Gastrocnemius medialis (tissue), 4 donors: ENCODE measurements at regions not wholly inside any gene's neighbourhood (a gene's known extent, or its start where the extent isn't known, plus 50 kb on each side); places are given as distances from the start of the nearest gene placed in this dataset.

Source experiments
- CTCF ChIP-seq, 5 experiments: fragments of 450-650 bp in 3 of 5; fragments of 200-600 bp in 2 of 5; sonication (generic) in 2 of 5; IDR thresholded peaks in 4 of 5; conservative IDR thresholded peaks in 1 of 5; 1 replicate in 4 of 5; 2 replicates in 1 of 5; pipeline ENCODE4 v1.5.1; 2016 to 2019; ENCODE audit warnings: antibody characterized with exemption in 5 of 5, mild to moderate bottlenecking in 3 of 5, moderate library complexity in 3 of 5
- POLR2A ChIP-seq, 2 donors: fragments of 450-650 bp; IDR thresholded peaks; one replicate each; pipeline ENCODE4 v1.6.1; 2017; ENCODE audit warnings: antibody characterized with exemption in 2 of 2, mild to moderate bottlenecking in 2 of 2, moderate library complexity in 2 of 2

- TF ChIP-seq CTCF (IDR thresholded peaks at IDR 0.05 in 4 of 5, conservative IDR thresholded peaks at IDR 0.05 in 1 of 5) (no peak), POLR2A (IDR thresholded peaks at IDR 0.05) (no peak)
Measured at GRCh38 chr2:150284116-150284515, 203.4 kb downstream of the RND3 start.
